IPS-15b (cell line): ENCODE measurements at regions not wholly inside any gene's neighbourhood (a gene's known extent, or its start where the extent isn't known, plus 50 kb on each side); places are given as distances from the start of the nearest gene placed in this dataset.

Source experiments
- H3K27me3 ChIP-seq: one replicate; pipeline ENCODE4 v1.6.1; 2013; ENCODE audit warnings: low read length; ENCODE audit not compliant: control insufficient read depth, insufficient read depth
- H3K36me3 ChIP-seq: one replicate; pipeline ENCODE4 v1.6.1; 2013; ENCODE audit warnings: low read length; ENCODE audit not compliant: control insufficient read depth, insufficient read depth
- H3K4me1 ChIP-seq: one replicate; pipeline ENCODE4 v1.6.1; 2013; ENCODE audit warnings: mild to moderate bottlenecking, low read length; ENCODE audit not compliant: control insufficient read depth, insufficient read depth
- H3K4me3 ChIP-seq: one replicate; pipeline ENCODE4 v1.5.1; 2013; ENCODE audit warnings: low read depth, low read length
- H3K9ac ChIP-seq: one replicate; pipeline ENCODE4 v1.6.1; 2013; ENCODE audit warnings: low read depth, mild to moderate bottlenecking, low read length
- H3K9me3 ChIP-seq: one replicate; pipeline ENCODE4 v1.6.1; 2013; ENCODE audit warnings: mild to moderate bottlenecking, low read length; ENCODE audit not compliant: control insufficient read depth, insufficient read depth

DNA sequence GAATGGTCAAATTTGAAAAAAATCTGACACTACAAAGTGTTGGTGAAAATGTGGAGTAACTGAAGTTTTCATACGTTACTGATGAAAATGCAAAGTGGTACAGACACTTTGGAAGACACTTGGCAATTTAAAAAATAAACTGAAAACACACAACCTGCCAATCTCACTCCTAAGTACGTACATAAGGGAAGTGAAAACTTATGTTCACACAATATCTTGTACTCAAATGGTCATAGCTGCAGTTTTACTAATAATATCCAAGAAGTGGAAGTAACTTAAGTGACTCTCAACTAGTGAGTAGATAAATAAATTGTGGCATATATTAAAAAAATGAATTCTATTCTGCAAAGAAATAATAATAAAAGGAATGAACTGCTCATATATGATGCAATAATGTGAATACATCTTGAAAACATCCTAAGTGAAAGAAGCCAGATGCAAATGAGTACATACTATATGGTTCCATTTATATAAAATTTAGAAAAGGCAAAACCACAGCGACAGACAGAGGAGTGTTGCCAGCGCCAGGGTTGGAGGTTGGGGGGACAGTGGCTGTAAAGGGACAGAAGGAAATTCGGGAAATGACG, 198.2 kb downstream of the ERMARD start:
- H3K36me3 ChIP-seq = no peaks in the 10 kb centered on the region

DNA sequence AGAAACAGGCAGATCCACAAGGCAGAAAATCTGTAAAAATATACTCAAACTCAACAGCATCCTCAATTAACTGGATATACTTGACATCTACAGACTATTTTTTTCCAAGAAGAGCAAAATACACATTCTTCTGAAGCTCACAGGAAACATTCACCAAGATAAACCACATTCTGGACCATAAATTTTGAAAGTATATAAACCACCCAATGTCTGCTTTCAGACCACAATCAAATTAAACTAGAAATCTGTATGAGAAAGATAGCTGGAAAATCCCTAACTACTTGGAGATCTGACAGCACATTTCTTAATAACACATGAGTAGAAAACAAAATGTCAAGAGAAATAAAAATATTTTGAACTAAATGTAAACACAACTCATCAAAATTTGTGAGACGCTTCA, 195.5 kb downstream of the ERMARD start:
- Histone ChIP-seq H3K9me3 (no peaks in the 10 kb centered on the region), H3K9ac (no peak overlapping the region), H3K36me3 (no peaks in the 10 kb centered on the region), H3K4me1 (no peaks in the 10 kb centered on the region), H3K4me3 (no peak overlapping the region), H3K27me3 (no peaks in the 10 kb centered on the region)

More for the DNA sequence above, 198.2 kb downstream of the ERMARD start:
- no peaks in the 10 kb centered on the region for H3K4me1 ChIP-seq
- H3K9ac ChIP-seq = no peak overlapping the region
- no peaks in the 10 kb centered on the region for H3K9me3 ChIP-seq
- no peak overlapping the region for H3K4me3 ChIP-seq
- no peaks in the 10 kb centered on the region for H3K27me3 ChIP-seq

DNA sequence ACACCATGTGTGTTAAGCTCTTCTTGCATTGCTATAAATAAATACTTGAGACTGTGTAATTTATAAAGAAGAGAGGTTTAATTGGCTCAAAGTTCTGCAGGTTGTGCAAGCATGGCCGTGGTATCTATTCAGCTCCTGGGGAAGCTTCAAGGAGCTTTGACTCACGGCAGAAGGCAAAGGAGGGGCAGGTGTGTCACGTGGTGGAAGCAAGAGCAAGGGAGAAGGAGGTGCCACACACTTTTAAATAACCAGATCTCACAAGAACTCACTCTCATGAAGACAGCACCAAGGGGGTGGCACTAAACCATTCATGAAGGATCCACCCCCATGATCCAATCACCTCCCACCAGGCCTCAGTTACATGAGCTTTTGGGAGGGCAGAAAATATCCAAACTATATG, 193.7 kb downstream of the ERMARD start:
- Histone ChIP-seq H3K27me3 (no peaks in the 10 kb centered on the region), H3K4me1 (no peaks in the 10 kb centered on the region), H3K4me3 (no peak overlapping the region), H3K9me3 (no peaks in the 10 kb centered on the region), H3K36me3 (no peaks in the 10 kb centered on the region), H3K9ac (no peak overlapping the region)

DNA sequence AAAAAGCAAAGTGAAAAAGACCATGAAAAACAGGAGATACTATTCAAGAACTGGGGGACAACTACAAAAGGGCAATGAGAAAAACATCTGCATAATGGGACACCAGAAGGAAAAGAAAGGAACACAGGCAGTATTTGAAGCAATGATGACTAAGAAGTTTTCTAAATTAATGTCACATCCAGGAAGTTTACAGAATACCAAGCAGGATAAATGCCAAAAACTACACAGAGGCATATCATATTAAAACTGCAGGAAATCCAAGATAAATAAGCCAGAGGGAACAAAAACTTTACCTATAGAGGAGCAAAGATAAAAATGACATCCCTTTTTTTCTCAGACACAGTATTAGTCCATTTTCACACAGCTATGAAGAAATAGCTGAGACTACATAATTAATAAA, 193.0 kb downstream of the ERMARD start:
- Histone ChIP-seq H3K36me3 (no peaks in the 10 kb centered on the region), H3K27me3 (no peaks in the 10 kb centered on the region), H3K4me1 (no peaks in the 10 kb centered on the region), H3K9me3 (no peaks in the 10 kb centered on the region), H3K9ac (no peak overlapping the region), H3K4me3 (no peak overlapping the region)

DNA sequence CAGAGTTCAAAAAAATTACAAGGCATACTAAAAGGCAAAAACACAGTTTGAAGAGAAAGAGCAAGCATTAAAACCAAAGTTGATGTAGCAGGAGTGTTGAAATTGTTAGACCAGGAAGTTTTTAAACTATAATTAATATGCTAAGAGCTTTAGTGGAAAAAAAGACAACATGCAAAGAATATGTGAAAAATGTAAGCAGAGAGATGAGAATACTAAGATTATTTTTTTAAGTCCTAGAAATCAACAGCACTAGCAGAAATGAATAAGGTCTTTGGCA, 192.6 kb downstream of the ERMARD start:
- no peak overlapping the region for H3K4me3 ChIP-seq
- no peak overlapping the region for H3K9ac ChIP-seq
- H3K36me3 ChIP-seq = no peaks in the 10 kb centered on the region
- H3K4me1 ChIP-seq = no peaks in the 10 kb centered on the region
- no peaks in the 10 kb centered on the region for H3K27me3 ChIP-seq
- no peaks in the 10 kb centered on the region for H3K9me3 ChIP-seq

DNA sequence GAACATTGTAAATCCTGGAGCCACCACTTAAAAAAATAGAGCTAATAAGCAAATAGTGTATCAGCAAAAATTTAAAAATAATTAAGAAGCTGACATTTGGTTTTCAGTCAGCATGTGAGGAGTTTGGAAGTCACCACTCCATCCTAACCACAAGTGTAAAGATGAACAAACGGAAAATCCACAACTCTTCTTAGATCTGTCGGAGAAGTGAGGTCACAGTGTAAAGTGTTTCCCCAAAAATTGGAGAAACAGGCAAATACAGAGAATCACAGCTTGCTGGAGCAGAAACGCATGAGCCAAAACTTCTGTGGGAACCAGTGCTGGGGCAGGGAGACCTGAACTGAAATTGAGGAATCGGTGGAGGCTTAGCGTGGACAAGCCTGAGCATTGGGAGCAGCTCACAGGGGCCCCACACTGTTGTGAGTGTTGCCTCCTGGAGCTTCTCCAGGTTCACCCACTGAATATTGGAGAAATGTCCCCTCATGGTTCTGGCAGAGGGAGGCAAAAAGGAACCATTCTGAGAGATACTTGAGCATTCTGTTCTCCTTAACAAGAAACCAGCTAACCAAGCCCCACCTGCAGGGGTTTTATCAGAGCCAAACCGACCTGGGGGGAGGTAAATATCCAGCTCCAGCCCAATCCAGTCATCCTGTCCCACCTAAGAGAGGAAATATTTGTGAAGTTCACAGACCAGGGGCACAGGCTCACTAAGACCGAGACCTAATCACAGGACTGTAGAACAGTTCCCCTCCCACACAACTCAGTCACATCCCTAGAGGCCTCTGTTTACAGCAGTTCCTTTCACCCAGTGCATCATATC, 192.0 kb downstream of the ERMARD start:
- H3K27me3 ChIP-seq = no peaks in the 10 kb centered on the region
- H3K9ac ChIP-seq = no peak overlapping the region
- H3K4me1 ChIP-seq = no peaks in the 10 kb centered on the region
- H3K36me3 ChIP-seq = no peaks in the 10 kb centered on the region
- H3K9me3 ChIP-seq = no peaks in the 10 kb centered on the region
- H3K4me3 ChIP-seq = no peak overlapping the region

DNA sequence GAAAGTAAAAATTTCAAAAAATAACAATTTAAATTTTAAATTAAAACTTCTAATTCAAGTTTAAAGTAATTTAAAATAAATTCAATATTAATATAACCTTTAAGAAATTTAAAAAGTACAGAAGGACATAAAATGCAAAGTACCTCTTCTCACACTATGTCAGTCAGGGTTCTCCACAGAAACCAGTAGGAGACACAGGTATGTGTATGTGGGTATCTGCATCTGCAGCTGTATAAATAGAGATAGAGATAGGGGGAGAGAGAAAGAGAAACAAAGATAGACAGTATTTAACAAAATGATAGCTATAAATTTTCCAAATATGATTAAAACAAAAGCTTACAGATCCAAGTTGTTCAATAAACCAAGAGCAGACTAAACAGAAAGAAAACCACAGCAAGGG, 190.8 kb downstream of the ERMARD start:
- H3K4me3 ChIP-seq = no peak overlapping the region
- H3K9ac ChIP-seq = no peak overlapping the region
- H3K4me1 ChIP-seq = no peaks in the 10 kb centered on the region
- no peaks in the 10 kb centered on the region for H3K9me3 ChIP-seq
- H3K36me3 ChIP-seq = no peaks in the 10 kb centered on the region
- no peaks in the 10 kb centered on the region for H3K27me3 ChIP-seq

DNA sequence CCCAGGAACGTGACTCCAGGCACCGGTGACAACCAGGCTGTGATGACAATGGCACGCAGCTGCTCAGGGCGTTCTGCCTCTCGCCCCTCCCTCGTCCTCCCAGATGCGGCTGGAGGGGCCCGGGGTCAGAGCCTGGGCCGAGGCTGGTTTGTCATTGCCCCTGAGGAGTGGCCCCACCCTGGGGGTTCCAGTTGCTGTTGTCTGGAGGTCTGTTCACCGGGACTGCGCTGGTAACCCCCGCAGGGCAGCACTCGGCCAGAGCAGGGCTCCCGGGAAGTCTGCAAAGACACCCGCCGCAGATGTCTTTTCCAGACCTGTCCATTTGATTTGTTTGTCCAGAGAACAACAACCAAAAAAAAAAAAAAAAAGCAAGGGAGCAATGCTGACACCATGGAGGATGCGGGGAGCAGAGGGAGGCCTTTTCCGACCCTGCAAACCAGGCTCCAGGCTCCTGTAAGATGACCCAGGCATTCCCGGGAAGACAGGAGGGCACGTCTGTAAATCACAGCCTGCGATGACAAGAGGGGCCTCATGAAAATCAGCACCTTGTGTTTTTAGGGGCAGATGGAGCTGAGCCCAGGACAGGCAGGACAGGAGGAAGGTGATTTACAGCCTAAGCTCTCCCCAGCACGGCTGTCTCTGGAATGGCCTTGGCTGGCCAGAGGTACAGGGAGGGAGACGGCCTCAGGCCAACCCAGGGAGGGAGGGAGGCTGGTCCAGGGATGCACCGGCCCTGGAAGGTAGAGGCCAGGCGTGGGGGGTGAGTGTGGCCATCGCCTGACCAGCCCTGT, 189.3 kb downstream of the ERMARD start:
- Histone ChIP-seq H3K9me3 (no peaks in the 10 kb centered on the region), H3K4me3 (no peak overlapping the region), H3K27me3 (no peaks in the 10 kb centered on the region), H3K36me3 (no peaks in the 10 kb centered on the region), H3K4me1 (no peaks in the 10 kb centered on the region), H3K9ac (no peak overlapping the region)

DNA sequence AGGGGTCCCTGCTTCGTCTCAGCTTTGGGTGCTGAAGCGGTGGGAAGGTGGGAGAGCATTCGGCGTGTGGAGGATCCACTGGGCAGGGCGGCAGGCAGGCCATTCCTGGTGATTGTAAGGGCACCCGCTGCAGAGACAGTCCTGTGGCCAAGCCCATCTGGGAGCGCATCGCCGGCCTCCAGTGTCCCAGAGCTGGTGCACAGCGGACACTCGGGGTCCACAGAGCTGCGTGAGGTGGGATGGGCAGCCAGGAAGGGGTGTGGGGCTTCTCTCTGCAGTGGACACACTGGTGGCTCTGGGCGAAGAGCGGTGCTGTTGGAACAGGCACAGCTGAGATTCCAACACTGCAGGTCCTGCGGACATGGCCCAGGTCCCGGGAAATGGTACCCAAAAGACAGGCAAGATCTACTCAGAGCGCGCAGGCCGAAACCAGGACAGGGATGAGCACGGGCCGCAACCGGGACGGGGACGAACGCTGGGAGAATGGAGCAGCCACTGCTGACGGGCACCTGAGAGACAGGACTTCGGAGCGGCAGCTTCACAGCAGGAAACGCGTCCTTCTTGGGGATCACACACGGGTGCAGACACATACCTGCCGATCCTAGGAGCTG, 188.2 kb downstream of the ERMARD start:
- no peaks in the 10 kb centered on the region for H3K27me3 ChIP-seq
- no peak overlapping the region for H3K4me3 ChIP-seq
- no peaks in the 10 kb centered on the region for H3K4me1 ChIP-seq
- H3K9me3 ChIP-seq = no peaks in the 10 kb centered on the region
- no peaks in the 10 kb centered on the region for H3K36me3 ChIP-seq
- no peak overlapping the region for H3K9ac ChIP-seq

DNA sequence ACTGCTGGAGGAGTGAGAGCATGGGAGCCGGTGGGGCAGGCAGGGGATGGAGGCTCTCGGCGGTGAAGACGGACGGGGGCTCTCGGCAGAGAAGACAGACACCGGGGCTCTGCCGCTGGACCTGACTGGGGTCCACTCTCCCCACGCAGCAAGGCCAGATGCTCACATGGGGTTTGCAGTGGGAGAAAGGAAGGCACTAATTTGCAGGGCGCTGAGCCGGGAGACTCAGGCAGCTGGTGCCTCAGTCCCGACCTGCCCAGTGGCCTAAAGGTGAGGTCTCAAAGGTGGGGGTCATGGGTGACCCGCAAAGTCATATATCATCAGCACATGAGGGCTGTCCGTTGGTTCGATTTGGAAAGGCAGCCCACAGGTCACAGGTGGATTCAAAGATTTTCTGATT, 187.3 kb downstream of the ERMARD start:
- Histone ChIP-seq H3K9me3 (no peaks in the 10 kb centered on the region), H3K9ac (no peak overlapping the region), H3K4me3 (no peak overlapping the region), H3K27me3 (peaks cover 2% of the 10 kb centered on the region), H3K36me3 (no peaks in the 10 kb centered on the region), H3K4me1 (no peaks in the 10 kb centered on the region)

DNA sequence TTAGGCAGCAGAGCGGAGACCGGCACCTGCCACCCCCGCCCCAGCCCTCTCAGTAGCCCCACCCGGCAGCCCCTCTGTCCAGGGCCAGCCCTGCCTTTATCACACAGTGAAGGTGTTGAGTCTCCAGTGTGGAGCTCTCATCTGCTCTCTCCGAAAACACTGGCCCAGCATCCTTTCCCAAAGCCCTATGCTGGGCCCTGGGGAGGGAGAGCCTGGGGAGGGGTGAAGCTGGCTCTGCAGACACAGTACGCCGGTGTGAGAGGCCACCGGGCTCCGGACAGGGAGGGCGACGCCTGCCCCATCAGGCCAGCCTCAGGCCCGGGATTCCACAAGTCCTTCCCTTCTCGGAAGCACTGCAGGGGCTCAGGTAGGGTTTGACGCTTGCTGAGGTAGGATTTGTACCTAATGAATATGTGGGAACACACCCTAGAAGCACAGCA, 186.9 kb downstream of the ERMARD start:
- no peak overlapping the region for H3K9ac ChIP-seq
- no peaks in the 10 kb centered on the region for H3K36me3 ChIP-seq
- no peak overlapping the region for H3K4me3 ChIP-seq
- no peaks in the 10 kb centered on the region for H3K9me3 ChIP-seq
- H3K4me1 ChIP-seq = no peaks in the 10 kb centered on the region
- peaks cover 2% of the 10 kb centered on the region for H3K27me3 ChIP-seq
